ENCODE measurements at regions not wholly inside any gene's neighbourhood (a gene's known extent, or its start where the extent isn't known, plus 50 kb on each side); places are given as distances from the start of the nearest gene placed in this dataset.

DNA sequence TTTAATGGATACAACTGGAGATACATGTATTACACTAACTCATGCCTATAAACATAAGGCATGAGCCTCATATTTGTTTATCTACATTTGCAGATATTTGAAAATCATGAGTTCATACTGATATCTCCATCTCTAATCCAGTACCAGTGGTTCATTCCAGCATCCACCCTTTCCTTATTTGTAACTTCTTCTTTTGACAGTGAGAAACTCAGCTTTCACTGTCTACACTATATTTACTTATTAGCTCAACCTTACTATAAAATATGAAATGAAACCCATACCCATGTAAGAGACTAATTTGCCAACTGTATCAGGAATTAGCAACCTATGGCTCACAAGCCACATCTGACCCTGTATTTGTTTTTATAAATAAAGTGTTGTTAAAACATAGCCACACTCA is 161.9 kb upstream of the GPRIN3 start:
- TF ChIP-seq POLR2A (IDR thresholded peaks at IDR 0.05; ENCODE audit: low read depth, low read length) (no peak), TAF1 (IDR thresholded peaks at IDR 0.05; ENCODE audit: borderline replicate concordance, low read depth, low read length) (no peak)

Data from GM12892 (cell line).